NB4 (cell line): ENCODE measurements at regions not wholly inside any gene's neighbourhood (a gene's known extent, or its start where the extent isn't known, plus 50 kb on each side); places are given as distances from the start of the nearest gene placed in this dataset.

Source experiments
- DNase-seq: peaks from one replicate; pipeline ENCODE4 v3.0.0; 2010; ENCODE audit warnings: low read depth
- H3K4me3 ChIP-seq: one replicate; pipeline ENCODE4 v1.5.1; 2011; ENCODE audit warnings: mild to moderate bottlenecking, low read depth, low read length, moderate library complexity
- CTCF ChIP-seq: IDR thresholded peaks from one replicate; pipeline ENCODE4 v1.5.1; 2012; ENCODE audit warnings: low read depth, low read length
- MAX ChIP-seq: IDR thresholded peaks from 2 replicates; pipeline ENCODE4 v1.6.1; 2011; ENCODE audit warnings: low read depth, low read length
- MYC ChIP-seq: IDR thresholded peaks from 2 replicates; pipeline ENCODE4 v1.6.1; 2011; ENCODE audit warnings: low read depth, low read length
- POLR2A ChIP-seq: IDR thresholded peaks from 2 replicates; pipeline ENCODE4 v1.6.1; 2011; ENCODE audit warnings: mild to moderate bottlenecking; ENCODE audit not compliant: insufficient read length; ENCODE audit errors: extremely low read depth

- no peak overlapping the region for H3K4me3 ChIP-seq
- TF ChIP-seq MAX (no peak), POLR2A (no peak), CTCF (no peak), MYC (no peak)
- no peak for DNase-seq
Observed at GRCh38 chr19:31083105-31083504, 266.1 kb downstream of the TSHZ3 start.

GRCh38 chr19:31075146-31075655, 274.0 kb downstream of the TSHZ3 start:
- TF ChIP-seq CTCF (no peak), POLR2A (no peak), MAX (no peak)
- DNase-seq: no peak
- H3K4me3 ChIP-seq: no peak overlapping the region

GRCh38 chr19:31074199-31075125, 274.8 kb downstream of the TSHZ3 start:
- no peak for DNase-seq
- no peak overlapping the region for H3K4me3 ChIP-seq
- TF ChIP-seq MAX: no peak
- TF ChIP-seq CTCF: no peak
- no peak for TF ChIP-seq MYC
- no peak for TF ChIP-seq POLR2A

- DNase-seq: no peak
- no peak for TF ChIP-seq MAX
- no peak for TF ChIP-seq POLR2A
- TF ChIP-seq CTCF: no peak
- TF ChIP-seq MYC: no peak
- no peak overlapping the region for H3K4me3 ChIP-seq
Observed at GRCh38 chr19:31073485-31074198, 275.6 kb downstream of the TSHZ3 start.

GRCh38 chr19:31072451-31072850, 276.8 kb downstream of the TSHZ3 start:
- no peak for TF ChIP-seq MAX
- TF ChIP-seq MYC: no peak
- no peak for TF ChIP-seq CTCF
- no peak overlapping the region for H3K4me3 ChIP-seq
- no peak for DNase-seq
